GM23338 (cell line): ENCODE measurements at regions not wholly inside any gene's neighbourhood (a gene's known extent, or its start where the extent isn't known, plus 50 kb on each side); places are given as distances from the start of the nearest gene placed in this dataset.

Experiments
- ATAC-seq: fragments of 200-7000 bp; cut with Tn5 transposase; 3 replicates; pipeline ENCODE4 v1.9.1; 2020
- DNase-seq: peaks from one replicate; pipeline ENCODE4 v3.0.0-alpha.2; 2015; ENCODE audit warnings: low spot score
- H2AFZ ChIP-seq: fragments of 200-600 bp; sonication (generic); 2 replicates; pipeline ENCODE4 v1.8.0; 2016; ENCODE audit warnings: antibody characterized with exemption, mild to moderate bottlenecking, moderate library complexity
- H3F3A ChIP-seq: fragments of 200-600 bp; sonication (generic); replicated peaks from 2 replicates; pipeline ENCODE4 v1.8.0; 2017; ENCODE audit warnings: antibody characterized with exemption, mixed run types, low read depth
- H3K27ac ChIP-seq: fragments of 200-600 bp; sonication (generic); 2 replicates; pipeline ENCODE4 v1.6.1; 2016; ENCODE audit warnings: low read depth
- H3K27me3 ChIP-seq: fragments of 200-600 bp; sonication (generic); 2 replicates; pipeline ENCODE4 v1.8.0; 2016; ENCODE audit warnings: mild to moderate bottlenecking, mixed run types, moderate library complexity; ENCODE audit not compliant: insufficient read depth
- H3K36me3 ChIP-seq: fragments of 200-600 bp; sonication (generic); 2 replicates; pipeline ENCODE4 v1.8.0; 2016; ENCODE audit warnings: mild to moderate bottlenecking; ENCODE audit not compliant: insufficient read depth
- H3K4me1 ChIP-seq: fragments of 200-600 bp; sonication (generic); 2 replicates; pipeline ENCODE4 v1.8.0; 2016; ENCODE audit warnings: mild to moderate bottlenecking, moderate library complexity; ENCODE audit not compliant: insufficient read depth
- H3K4me2 ChIP-seq: fragments of 200-600 bp; sonication (generic); 2 replicates; pipeline ENCODE4 v1.7.1; 2017; ENCODE audit warnings: mixed run types
- H3K4me3 ChIP-seq: fragments of 200-600 bp; sonication (generic); 2 replicates; pipeline ENCODE4 v1.6.1; 2016; ENCODE audit warnings: mixed run types
- H3K79me2 ChIP-seq: fragments of 200-600 bp; sonication (generic); replicated peaks from 2 replicates; pipeline ENCODE4 v1.8.0; 2017; ENCODE audit warnings: mild to moderate bottlenecking; ENCODE audit not compliant: insufficient read depth
- H3K9me2 ChIP-seq: fragments of 200-600 bp; sonication (generic); 2 replicates; pipeline ENCODE4 v1.8.0; 2017; ENCODE audit not compliant: insufficient read depth
- H4K20me1 ChIP-seq: fragments of 200-600 bp; sonication (generic); replicated peaks from 2 replicates; pipeline ENCODE4 v1.8.0; 2017; ENCODE audit warnings: mild to moderate bottlenecking; ENCODE audit not compliant: insufficient read depth
- H3K27ac Mint-ChIP-seq: 2 replicates; pipeline ENCODE4 v1.8.0; 2020; ENCODE audit warnings: inconsistent platforms, mild to moderate bottlenecking, moderate library complexity, mixed read lengths
- H3K27me3 Mint-ChIP-seq: 3 replicates; pipeline ENCODE4 v1.8.0; 2022; ENCODE audit warnings: low read depth, mild to moderate bottlenecking, moderate library complexity, mixed read lengths, inconsistent platforms; ENCODE audit not compliant: insufficient read depth, poor library complexity
- H3K36me3 Mint-ChIP-seq: 3 replicates; pipeline ENCODE4 v1.8.0; 2021; ENCODE audit warnings: low read depth, mild to moderate bottlenecking, inconsistent platforms, moderate library complexity, mixed read lengths
- H3K4me1 Mint-ChIP-seq: 3 replicates; pipeline ENCODE4 v1.8.0; 2020; ENCODE audit warnings: mild to moderate bottlenecking, inconsistent platforms, mixed read lengths
- H3K4me3 Mint-ChIP-seq: 3 replicates; pipeline ENCODE4 v1.8.0; 2021; ENCODE audit warnings: moderate library complexity, mild to moderate bottlenecking, inconsistent platforms, mixed read lengths
- H3K9me3 Mint-ChIP-seq: 3 replicates; pipeline ENCODE4 v1.8.0; 2020; ENCODE audit warnings: moderate library complexity, mild to moderate bottlenecking, inconsistent platforms, mixed read lengths
- CREB1 ChIP-seq: fragments of 250-450 bp; sonication (Bioruptor Pico); IDR thresholded peaks from 2 replicates; pipeline ENCODE4 v1.5.0; 2020; ENCODE audit warnings: low read depth, mild to moderate bottlenecking, moderate library complexity
- ETS1 ChIP-seq: IDR thresholded peaks from 2 replicates; pipeline ENCODE4 v1.6.1; 2016; ENCODE audit warnings: antibody characterized with exemption
- NANOG ChIP-seq: IDR thresholded peaks from 2 replicates; pipeline ENCODE4 v1.6.1; 2016; ENCODE audit warnings: antibody characterized with exemption, borderline replicate concordance
- POLR2AphosphoS5 ChIP-seq: IDR thresholded peaks from 2 replicates; pipeline ENCODE4 v1.6.1; 2016; ENCODE audit warnings: antibody characterized with exemption, low read depth
- REST ChIP-seq: IDR thresholded peaks from one replicate; pipeline ENCODE4 v1.6.1; 2018; ENCODE audit warnings: antibody characterized with exemption; ENCODE audit not compliant: unreplicated experiment
- STAT1 ChIP-seq: IDR thresholded peaks from one replicate; pipeline ENCODE4 v1.6.1; 2016; ENCODE audit warnings: antibody characterized with exemption; ENCODE audit not compliant: unreplicated experiment
- ZNF114 ChIP-seq: fragments of 250-450 bp; sonication (Bioruptor Pico); IDR thresholded peaks from 2 replicates; pipeline ENCODE4 v1.5.0; 2020; ENCODE audit warnings: mild to moderate bottlenecking, moderate library complexity
- ZNF331 ChIP-seq: fragments of 250-450 bp; sonication (Bioruptor Pico); IDR thresholded peaks from 2 replicates; pipeline ENCODE4 v1.5.0; 2020; ENCODE audit warnings: low read depth, mild to moderate bottlenecking, moderate library complexity

DNA sequence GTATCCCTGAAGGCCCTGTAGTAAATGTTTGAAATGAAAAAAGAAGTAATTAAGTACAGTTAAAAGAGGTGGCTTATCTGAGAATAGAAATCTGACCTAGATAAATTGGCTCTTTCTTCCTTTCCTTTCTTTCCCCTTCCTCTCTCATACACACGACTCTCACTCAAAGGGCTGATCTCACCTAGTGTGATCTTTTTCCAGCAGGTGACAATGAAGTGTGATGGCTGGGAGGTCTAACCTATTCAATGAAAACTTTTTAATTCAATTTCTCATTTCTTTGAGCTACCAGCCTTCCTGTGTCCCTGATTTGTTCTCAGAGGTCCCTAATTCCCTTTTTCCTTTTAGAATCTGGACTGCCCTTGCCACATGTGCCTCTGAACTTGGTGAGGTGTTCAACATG is 118.0 kb upstream of the RIMS1 start (continued):
- no peak for TF ChIP-seq ETS1
- TF ChIP-seq REST, result no peak
- TF ChIP-seq STAT1, result no peak
- TF ChIP-seq POLR2AphosphoS5, result no peak
- TF ChIP-seq CREB1 (CRISPR knock-in tag), result no peak
- TF ChIP-seq NANOG, result no peak

DNA sequence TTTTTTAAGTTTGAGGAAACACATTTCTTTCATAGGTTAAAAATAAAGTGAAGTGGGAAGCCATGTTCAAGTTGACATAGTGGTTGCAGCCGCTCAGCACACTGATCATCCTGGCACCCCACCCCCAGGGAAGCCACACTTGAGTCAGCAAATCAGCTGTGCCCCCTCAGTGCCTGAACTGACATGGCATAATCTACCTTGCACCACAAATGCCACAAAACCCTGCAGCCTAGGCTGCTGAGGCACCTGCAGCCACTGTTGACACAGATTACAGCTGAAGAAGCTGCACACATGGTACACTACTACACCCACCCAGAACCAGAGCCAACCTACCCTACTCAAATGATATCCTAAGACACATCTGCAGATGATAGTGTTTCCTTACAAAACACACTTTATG is 77.5 kb upstream of the RIMS1 start:
- Histone ChIP-seq H3F3A (no peaks in the 10 kb centered on the region), H3K4me3 (no peak overlapping the region), H3K27ac (no peak overlapping the region), H3K9me2 (peaks cover 3% of the 10 kb centered on the region; the same call in 1 of the 2 replicates), H4K20me1 (no peaks in the 10 kb centered on the region), H3K36me3 (no peaks in the 10 kb centered on the region), H3K4me2 (no peak overlapping the region), H2AFZ (no peak overlapping the region), H3K27me3 (no peaks in the 10 kb centered on the region), H3K4me1 (no peaks in the 10 kb centered on the region), H3K79me2 (no peaks in the 10 kb centered on the region)
- H3K4me1 Mint-ChIP-seq, result no peaks in the 10 kb centered on the region
- H3K27ac Mint-ChIP-seq, result no peak overlapping the region
- no peak for TF ChIP-seq CREB1 (CRISPR knock-in tag)
- H3K9me3 Mint-ChIP-seq, result peaks cover 29% of the 10 kb centered on the region
- ATAC-seq (no peak), DNase-seq (no peak)
- H3K27me3 Mint-ChIP-seq, result no peaks in the 10 kb centered on the region
- H3K4me3 Mint-ChIP-seq, result no peak overlapping the region
- H3K36me3 Mint-ChIP-seq, result peaks cover 25% of the 10 kb centered on the region

DNA sequence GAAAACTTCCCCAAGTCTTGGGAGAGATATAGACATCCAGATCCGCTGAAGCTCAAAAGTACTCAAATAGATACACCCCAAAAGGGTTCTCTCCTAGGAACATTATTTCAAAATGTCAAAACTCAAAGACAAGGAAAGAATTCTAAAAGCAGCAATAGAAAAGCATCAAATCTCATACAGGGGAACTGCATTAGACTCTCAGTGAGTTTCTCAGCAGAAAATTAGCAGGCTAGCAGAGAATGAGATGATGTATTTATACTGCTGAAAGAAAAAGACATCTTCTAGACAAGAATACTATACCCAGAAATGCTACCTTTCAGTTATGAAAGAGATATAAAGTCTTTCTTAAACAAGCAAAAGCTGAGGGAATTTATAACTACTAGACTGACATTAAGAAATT is 75.5 kb upstream of the RIMS1 start:
- Mint-ChIP-seq H3K9me3 (peaks cover 40% of the 10 kb centered on the region), H3K27ac (no peak overlapping the region), H3K4me1 (no peaks in the 10 kb centered on the region), H3K27me3 (no peaks in the 10 kb centered on the region), H3K4me3 (no peak overlapping the region), H3K36me3 (peaks cover 25% of the 10 kb centered on the region)
- H3K4me3 ChIP-seq, result no peak overlapping the region
- ATAC-seq (no peak), DNase-seq (no peak)
- no peaks in the 10 kb centered on the region for H3K4me1 ChIP-seq
- H3K27ac ChIP-seq, result no peak overlapping the region
- TF ChIP-seq POLR2AphosphoS5 (no peak), ZNF331 (CRISPR knock-in tag) (no peak), REST (no peak), NANOG (no peak), ZNF114 (CRISPR knock-in tag) (no peak), ETS1 (no peak), STAT1 (no peak)
- H2AFZ ChIP-seq, result no peak overlapping the region
- no peaks in the 10 kb centered on the region for H3K27me3 ChIP-seq
- H3K79me2 ChIP-seq, result no peaks in the 10 kb centered on the region
- no peaks in the 10 kb centered on the region for H4K20me1 ChIP-seq
- no peak overlapping the region for H3K4me2 ChIP-seq
- no peaks in the 10 kb centered on the region for H3F3A ChIP-seq
- no peaks in the 10 kb centered on the region for H3K36me3 ChIP-seq
- peaks cover 3% of the 10 kb centered on the region; the same call in 1 of the 2 replicates for H3K9me2 ChIP-seq
